ENCODE measurements at regions not wholly inside any gene's neighbourhood (a gene's known extent, or its start where the extent isn't known, plus 50 kb on each side); places are given as distances from the start of the nearest gene placed in this dataset.
A peak's percentile ranks its signal among the peaks of the same experiment; 100 is the strongest.

- no peaks in the 10 kb centered on the region for H3K9me3 ChIP-seq
- H3K4me1 ChIP-seq, result no peaks in the 10 kb centered on the region
- no peaks in the 10 kb centered on the region for H3K27me3 ChIP-seq
- no peak overlapping the region for H3K27ac ChIP-seq
- TF ChIP-seq CTCF (IDR thresholded peaks at IDR 0.05), result no peak
- no peak for DNase-seq (ENCODE audit: low spot score)
- H3K4me3 ChIP-seq, result no peak overlapping the region
- no peaks in the 10 kb centered on the region for H3K36me3 ChIP-seq
These were observed 249.0 kb upstream of the WWC1 start for GRCh38 chr5:168042284-168043068.

- H3K9me3 ChIP-seq, result no peaks in the 10 kb centered on the region
- H3K4me1 ChIP-seq, result no peaks in the 10 kb centered on the region
- no peak for DNase-seq (ENCODE audit: low spot score)
- no peak overlapping the region for H3K4me3 ChIP-seq
- TF ChIP-seq CTCF (IDR thresholded peaks at IDR 0.05), result no peak
- no peak overlapping the region for H3K27ac ChIP-seq
- no peaks in the 10 kb centered on the region for H3K27me3 ChIP-seq
- no peaks in the 10 kb centered on the region for H3K36me3 ChIP-seq
These were observed 245.3 kb upstream of the WWC1 start for GRCh38 chr5:168046163-168046562.

GRCh38 chr5:168047043-168047668 lies 244.3 kb upstream of the WWC1 start:
- Histone ChIP-seq H3K4me1 (no peaks in the 10 kb centered on the region), H3K27ac (no peak overlapping the region)
- TF ChIP-seq CTCF (IDR thresholded peaks at IDR 0.05), result peak in 1 of 2 donors; percentile 51

GRCh38 chr5:168047669-168048111 lies 243.8 kb upstream of the WWC1 start:
- no peaks in the 10 kb centered on the region for H3K9me3 ChIP-seq
- no peak for DNase-seq (ENCODE audit: low spot score)
- TF ChIP-seq CTCF (IDR thresholded peaks at IDR 0.05), result no peak
- no peak overlapping the region for H3K27ac ChIP-seq
- H3K27me3 ChIP-seq, result no peaks in the 10 kb centered on the region
- H3K4me1 ChIP-seq, result no peaks in the 10 kb centered on the region
- no peaks in the 10 kb centered on the region for H3K36me3 ChIP-seq
- no peak overlapping the region for H3K4me3 ChIP-seq

More at GRCh38 chr5:168047043-168047668, 244.3 kb upstream of the WWC1 start:
- Histone ChIP-seq H3K36me3 (no peaks in the 10 kb centered on the region), H3K4me3 (no peak overlapping the region), H3K9me3 (no peaks in the 10 kb centered on the region), H3K27me3 (no peaks in the 10 kb centered on the region)
- DNase-seq (ENCODE audit: low spot score), result no peak

GRCh38 chr5:168048486-168048885 lies 243.0 kb upstream of the WWC1 start:
- Histone ChIP-seq H3K4me1 (no peaks in the 10 kb centered on the region), H3K27ac (no peak overlapping the region), H3K9me3 (no peaks in the 10 kb centered on the region), H3K27me3 (no peaks in the 10 kb centered on the region), H3K4me3 (no peak overlapping the region), H3K36me3 (no peaks in the 10 kb centered on the region)
- no peak for TF ChIP-seq CTCF (IDR thresholded peaks at IDR 0.05)
- DNase-seq (ENCODE audit: low spot score), result no peak
